ENCODE measurements at regions not wholly inside any gene's neighbourhood (a gene's known extent, or its start where the extent isn't known, plus 50 kb on each side); places are given as distances from the start of the nearest gene placed in this dataset.
"Not testable (repeated sequence)": the region's sequence is repeated elsewhere in the genome, so short reads cannot be mapped to it uniquely, and the experiment has no call there.

DNA sequence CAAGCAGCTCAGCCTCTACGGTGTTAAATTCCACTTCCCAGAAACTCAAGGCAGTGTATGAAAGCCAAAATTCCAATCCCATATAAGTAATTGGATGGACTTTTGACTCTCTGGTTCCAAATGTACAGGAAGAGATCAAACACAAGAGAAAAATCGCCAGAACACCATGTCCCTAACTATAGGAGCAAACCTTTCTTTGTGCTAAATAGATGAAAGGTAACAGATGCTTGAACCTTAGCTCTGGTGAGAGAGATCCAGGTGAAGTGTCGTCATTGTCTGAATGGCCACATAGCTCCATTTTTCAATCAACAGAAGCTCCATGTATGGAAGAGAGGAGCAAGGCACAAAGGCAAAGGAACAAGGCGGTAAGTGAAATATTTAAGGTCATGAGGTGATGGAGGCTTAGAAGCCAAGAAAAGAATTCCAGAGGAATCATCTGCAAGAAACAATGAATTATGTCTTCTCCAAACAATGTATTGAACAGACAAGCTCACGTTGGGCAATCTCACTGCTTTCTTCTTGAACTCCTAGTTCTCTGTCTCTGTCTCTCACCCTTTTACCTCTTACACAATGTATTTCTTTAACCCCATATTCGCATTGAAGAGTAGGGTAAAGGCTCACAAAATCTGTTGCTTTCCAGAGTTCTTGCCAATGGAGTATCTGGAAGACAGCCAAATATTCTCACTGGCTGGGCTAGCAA is 585.1 kb downstream of the GATA3 start:
- DNase-seq, result no peak

DNA sequence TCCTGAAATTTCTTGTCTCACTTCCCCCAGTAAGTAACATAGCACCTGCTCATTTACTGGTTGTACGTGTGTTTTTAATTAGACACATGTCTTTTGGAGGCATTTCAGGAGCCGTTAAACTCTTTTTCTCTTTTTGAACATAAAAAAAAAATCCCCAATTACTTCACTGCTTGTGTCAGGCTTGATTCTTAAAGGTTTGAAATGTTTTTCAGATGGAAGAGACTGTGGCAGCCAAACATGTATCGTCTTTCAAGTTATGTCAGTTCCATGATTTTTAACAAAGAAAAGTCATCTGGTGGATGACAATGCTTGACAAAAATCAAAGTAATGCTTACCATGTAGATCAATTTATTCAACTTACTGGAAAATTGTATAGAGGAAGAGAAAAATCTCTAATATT is 585.8 kb downstream of the GATA3 start:
- no peak for DNase-seq

DNA sequence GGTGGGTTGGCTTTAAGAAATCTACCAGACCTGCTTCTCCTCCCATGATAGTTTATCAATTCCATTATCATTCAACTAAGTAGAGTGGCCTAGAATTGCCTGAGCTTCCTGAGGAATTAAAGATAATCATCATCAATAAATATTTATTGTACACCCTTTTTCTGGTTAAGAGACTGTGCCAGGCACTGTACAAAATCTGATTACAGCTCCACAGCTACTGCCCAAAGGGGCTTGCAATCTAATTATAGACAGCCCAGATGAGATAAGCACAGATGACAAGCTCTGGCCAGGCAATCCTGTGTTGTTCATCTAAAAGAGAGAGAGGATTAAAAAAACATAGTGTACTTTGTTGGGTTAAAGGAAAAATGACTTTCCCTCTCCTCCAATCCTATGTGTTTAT is 586.4 kb downstream of the GATA3 start:
- DNase-seq, result no peak

DNA sequence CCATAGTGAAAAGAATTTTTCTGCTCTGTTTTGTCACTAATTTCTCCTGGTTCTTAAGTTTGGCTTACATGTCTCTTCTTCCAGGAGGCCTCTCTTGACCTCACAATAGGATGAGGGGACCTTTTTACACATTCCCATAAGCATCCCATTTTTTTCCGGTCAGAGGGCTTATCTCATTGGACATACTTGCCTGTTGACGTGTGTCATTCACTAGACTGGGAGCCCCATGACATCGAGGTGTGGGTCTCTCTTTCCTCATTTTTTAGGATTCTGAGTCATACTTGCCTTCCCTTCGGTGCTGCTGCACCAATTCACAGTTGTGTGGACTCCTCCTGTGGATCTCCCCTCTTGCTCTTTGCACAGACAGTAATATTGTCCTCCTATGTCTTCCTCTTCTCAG is 601.8 kb downstream of the GATA3 start:
- no peak for DNase-seq

DNA sequence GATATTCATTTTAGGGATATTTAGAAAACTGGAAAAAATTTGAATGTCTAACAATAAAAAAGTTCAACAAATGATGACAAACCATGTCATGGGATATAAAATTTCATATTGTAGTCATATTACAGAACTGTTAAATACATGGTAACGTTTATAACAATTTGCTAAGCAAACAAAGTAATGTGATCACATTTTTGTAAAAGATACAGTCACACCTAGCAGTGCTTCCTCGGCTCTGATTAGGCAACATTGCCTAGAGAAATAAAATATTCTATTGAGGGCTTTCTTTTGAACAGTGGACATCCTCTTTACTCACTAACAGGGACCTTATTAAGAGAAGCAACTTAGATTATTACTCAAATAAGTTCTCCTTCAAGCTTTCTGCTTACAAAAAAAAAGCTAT is 605.5 kb downstream of the GATA3 start:
- DNase-seq, result no peak

DNA sequence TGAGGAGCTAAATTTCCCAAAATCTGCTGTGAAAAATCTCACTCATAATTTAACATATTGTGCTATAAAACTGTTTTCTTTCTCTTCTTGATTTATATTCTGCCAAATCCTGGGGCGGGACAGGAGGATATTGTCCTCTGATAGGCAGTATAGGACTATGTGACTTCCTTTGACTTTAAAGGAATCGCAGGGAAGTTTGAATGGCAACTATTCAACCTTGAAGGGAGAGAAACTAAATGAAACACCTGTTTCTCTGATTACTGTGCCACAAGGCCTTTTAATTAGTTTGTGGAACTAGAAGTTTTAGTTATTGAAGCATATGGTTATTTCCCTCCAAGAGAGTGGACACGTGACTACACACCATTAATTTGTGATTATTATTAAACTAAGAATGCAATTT is 607.4 kb downstream of the GATA3 start:
- no peak for DNase-seq

DNA sequence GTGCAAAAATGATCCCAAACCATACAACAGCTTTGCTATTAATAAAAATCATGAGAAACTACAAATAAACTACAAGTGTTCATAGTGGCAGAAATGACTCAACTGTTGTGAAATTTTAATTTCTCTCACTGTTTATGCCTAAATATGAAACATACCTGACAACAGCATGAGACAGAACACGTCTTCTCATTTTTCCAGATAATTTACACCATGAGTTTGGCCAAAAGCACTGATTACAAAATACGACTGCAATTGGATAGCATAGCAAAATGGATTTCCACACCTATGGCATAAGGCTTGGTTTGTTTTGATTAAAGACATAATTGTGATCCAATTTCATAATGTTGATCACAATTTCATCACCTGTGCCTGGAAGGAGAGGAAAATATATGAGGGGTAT is 608.6 kb downstream of the GATA3 start:
- no peak for DNase-seq

DNA sequence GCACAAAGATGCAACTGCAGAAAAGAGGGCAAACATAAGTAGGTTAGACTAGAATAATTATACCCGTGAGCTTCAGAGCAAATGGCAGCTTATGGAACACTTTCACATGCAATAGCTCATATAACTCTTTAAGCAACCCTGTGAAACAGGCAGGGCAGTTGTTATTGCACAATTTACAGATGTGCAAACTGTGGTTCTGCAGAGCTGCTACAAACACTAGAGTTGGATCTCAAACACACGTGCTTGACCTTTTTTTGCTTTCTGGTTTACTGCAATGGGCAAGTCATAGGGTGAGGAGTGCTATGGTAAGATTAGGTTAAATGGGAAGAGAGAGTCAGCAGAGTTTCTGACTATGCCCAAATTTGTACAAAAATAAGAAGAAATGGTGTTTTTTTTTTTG is 610.8 kb downstream of the GATA3 start:
- DNase-seq, result no peak

DNA sequence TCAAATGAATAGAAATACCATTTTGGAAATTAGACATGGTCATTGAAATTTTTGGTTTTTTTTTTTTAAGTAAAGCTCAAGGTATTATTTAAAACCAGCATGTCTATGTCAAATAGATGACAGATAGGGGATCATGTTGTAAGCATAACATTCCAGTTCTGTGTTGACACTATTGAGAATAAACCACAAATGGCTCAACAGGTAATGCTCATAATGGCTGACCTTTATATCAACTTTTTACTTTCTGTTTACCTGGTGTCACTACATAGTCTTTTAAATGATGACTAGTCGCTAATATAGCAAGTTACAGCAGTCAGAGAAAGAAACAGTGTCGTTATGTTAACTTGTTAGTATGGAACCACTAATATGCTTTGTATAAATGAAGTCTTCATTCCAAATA is 616.0 kb downstream of the GATA3 start:
- DNase-seq, result no peak

DNA sequence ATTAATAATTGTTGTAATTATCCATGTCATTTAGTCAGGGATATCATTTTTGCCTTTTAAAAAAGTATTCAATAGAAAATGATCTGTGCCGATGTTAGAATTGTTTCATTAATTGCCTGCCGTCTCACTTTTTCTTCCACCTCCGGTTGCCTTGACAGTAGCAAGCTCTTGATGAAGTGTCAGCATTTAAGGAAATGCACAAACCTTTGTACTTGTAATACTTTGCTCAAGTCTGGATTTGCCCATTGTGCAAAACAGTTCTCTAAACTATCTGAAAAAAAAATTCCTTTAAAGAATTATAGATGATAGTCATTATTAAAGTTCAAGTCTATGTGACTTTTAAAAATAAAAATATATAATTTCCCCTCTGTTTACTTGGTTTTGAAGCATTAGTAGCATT is 619.7 kb downstream of the GATA3 start:
- DNase-seq, result no peak

DNA sequence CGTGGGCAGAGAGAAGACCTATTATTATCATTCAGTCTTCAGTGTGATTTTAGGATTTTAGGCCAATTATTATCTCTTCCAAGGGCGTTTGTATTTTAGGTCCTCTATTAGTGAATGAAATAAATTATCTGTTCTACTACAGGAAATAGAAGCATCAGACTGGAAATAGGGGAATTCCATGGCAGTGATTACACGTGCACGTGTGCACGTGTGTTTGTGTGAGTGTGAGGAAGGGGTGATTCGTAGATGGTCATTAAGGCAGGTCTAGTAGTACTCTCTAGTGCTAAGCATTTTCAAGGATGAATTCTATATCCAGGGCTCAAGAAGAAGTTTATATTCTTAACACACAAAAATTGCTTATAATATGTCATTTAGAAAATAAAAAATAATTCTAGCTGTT is 623.2 kb downstream of the GATA3 start:
- no peak for DNase-seq

DNA sequence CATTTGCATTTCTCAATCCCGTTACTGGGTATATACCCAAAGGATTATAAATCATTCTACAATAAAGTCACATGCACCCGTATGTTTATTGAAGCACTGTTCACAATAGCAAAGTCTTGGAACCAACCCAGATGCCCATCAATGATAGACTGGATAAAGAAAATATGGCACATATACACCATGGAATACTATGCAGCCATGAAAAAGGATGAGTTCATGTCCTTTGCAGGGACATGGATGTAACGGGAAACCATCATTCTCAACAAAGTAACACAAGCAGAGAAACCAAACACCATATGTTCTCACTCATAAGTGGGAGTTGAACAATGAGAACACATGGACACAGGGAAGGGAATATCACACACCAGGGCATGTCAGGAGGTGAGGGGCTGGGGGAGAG is 630.4 kb downstream of the GATA3 start:
- DNase-seq, result not testable (repeated sequence)

DNA sequence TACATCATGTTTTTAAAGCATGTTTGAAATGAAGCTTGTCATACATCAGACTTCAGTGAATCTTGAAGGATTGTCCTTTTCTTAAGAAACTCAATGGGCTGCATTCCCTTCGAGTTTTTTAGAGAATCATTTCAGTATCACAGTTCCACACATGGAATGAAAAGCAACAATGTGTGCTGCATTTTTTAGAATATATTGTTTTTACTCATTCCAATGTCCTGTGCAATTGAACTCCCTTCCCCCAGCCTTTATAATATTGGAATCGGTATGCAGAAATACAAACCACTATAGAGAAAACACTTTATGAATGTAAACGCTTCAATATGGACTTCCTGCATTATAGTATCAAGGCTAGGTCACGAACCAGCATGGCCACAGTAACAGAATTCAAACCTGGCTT is 634.4 kb downstream of the GATA3 start:
- no peak for DNase-seq

DNA sequence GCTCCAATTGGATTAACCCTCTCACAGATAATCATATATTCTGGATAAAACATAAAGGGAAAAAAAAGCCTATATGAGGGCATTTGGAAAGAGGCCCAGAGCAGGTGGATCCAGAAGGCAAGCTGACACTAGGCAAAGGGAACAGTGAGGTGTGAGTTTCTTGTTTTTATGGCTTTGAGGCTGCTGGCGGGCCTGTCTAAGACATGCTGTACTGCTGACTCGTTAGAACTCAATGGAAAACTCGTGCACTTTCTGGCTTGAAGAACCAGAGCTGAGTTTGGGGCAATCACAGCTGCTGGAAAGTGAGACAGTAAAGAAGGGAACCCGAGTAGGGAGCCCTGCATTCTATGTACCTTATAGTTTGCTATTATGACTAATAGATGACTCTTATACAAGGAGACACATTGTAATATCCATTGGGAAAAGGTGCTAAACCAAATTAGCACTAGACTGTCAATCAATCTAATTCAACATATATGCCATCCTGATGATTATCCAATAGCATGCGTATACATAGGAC is 637.1 kb downstream of the GATA3 start:
- no peak for DNase-seq

DNA sequence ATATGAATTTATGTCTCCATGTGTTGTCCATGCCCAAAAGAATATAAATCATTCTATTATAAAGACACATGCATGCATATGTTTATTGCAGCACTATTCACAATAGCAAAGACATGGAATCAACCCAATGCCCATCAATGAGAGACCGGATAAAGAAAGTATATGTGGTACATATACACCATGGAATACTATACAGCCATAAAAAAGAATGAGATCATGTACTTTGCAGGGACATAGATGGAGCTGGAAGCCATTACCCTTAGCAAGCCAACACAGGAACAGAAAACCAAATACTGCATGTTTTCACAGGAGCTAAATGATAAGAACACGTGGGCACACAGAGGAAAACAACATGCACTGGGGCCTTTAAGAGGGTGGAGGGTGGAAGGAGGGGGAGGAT is 639.1 kb downstream of the GATA3 start:
- not testable (repeated sequence) for DNase-seq

DNA sequence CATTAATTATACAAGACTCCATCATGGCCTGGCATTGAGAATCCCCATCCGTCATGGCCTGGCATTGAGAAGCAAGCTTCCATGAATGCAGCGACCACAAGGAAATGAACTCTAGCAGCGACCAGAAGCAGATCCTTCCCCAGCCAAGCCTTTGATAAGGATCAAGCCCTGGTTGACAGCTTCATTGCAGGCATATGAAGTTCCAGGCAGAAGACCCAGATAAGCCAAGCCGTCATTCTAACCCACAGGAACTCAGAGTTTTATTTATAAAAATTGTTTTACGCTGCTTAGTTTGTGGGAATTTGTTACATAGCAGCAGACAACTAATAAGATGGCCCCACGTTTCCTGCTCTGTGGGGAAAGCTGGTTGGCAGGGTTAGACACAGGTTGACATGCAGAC is 642.3 kb downstream of the GATA3 start:
- DNase-seq, result no peak

DNA sequence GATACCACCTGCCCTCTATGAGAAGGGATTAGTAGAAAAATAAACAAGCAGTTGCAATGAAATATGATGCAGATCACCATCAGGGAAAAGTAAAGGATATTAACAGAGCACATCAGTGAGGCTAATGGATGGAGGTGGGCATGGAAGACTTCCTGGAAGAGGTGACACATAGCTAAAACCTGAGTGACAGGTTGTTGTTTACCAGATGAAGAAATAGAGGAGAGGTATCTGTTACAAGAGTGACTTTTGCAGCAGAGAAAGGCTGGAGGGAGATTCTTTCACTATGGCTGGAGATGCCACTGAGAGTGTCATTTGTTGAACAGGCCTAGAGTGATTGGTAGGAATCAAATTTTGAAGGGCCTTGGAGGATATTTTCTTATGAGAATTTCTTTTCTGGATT is 646.2 kb downstream of the GATA3 start:
- no peak for DNase-seq

DNA sequence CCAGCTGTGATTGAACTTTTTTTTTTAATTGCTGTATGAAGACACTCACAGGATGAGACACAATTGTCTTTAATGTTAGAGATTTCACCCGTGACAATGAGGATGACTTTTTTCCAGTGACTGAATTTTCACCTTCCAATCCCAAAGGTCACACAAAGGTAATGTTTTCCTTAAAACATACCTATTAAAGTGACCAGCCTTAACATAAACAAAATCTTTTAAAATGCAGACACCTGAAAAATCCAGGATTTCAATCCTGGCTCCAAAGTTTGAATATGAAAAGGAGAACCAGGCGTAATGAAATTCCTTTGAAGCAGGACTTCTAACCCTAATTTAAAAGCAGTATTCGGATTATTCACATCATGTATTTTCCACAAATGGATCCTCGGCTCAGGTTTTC is 647.7 kb downstream of the GATA3 start:
- DNase-seq, result no peak

DNA sequence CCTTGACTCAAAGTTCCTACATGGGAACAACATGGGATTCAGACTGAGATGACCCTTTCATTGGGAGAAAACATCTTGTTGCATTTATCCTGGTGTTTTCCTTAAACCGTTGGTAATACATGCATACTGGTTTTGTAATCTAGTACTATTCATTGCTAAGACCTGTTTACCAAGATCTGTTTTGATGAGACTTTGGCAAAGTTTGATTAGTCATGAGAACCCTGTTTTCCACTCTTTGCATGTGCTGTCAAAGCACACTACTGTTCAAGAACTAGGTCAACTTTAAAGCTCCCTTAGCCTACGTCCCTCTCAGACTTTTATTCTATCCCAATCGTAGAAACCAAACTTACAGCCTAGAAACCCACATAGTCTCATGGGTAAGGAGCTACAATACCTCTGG is 650.9 kb downstream of the GATA3 start:
- no peak for DNase-seq

DNA sequence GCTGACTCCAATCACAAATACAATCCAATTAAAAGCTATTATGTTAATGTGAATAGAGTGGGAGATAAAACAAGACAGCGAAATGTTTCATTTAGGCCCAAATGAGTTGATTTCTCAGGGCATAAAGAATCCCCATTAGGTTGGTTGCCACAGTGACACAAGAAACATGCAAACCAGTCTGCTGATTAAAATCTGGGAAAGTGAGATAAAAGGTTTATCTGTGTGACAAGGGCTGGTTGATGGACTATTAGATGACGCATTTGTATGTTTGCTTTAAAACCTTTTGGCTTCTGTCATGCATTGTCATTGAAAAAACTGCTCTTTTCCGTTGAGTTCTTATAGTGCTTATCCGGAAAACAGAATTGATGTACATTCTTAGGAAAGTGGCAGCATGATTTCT is 658.2 kb downstream of the GATA3 start:
- DNase-seq, result no peak

DNA sequence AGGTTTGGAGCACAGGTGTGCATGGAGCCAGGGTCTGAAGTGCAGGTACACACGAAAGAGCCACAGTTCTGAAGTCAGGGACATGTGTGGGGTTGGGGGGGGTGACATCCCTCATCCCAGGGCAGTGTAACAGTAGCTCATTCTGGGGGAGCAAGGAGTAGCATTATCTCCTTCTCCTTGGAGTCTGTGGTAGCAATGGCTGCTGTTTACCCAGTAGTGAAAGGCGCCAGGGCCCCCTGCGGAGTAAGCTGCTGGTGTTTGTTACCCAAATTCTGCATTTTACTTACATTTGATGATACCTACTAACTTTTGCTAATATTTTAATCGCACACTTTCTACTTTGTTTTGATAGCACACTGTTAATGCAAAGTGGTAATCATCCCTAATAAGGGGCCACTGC is 665.5 kb downstream of the GATA3 start:
- no peak for DNase-seq

DNA sequence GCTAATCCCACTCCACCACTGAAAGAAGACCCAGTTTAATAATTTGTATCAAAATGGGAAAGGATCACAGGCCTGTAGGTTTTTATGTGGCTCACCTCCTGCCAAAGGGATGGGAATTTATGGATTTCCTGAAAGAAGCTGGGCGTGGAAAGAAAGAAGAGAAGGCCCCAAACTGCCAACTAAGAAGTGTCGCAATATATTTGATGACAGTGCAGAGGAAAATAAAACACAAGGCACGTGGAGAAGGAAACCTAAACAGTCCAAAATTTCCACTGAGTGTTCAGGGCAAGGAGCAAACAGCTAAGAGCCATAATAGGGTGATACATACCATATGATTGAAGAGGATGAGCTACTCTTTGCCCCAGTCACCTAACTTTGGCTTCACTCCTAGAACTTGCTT is 667.2 kb downstream of the GATA3 start:
- no peak for DNase-seq

DNA sequence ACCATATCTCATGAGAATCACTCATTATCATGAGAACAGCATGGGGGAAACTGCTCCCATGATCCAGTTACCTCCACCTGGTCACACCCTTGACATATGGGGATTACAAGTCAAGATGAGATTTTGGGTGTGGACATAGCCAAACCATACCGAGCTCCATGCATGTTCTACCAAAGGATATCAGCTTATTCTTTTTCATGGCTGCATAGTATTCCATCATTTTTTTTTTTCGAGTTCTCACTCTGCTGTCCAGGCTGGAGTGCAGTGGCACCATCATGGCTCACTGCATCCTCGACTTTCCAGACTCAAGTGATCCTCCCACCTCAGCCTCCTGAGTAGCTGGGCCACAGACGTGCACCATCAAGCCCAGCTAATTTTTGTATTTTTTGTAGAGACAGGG is 668.3 kb downstream of the GATA3 start:
- DNase-seq, result no peak

DNA sequence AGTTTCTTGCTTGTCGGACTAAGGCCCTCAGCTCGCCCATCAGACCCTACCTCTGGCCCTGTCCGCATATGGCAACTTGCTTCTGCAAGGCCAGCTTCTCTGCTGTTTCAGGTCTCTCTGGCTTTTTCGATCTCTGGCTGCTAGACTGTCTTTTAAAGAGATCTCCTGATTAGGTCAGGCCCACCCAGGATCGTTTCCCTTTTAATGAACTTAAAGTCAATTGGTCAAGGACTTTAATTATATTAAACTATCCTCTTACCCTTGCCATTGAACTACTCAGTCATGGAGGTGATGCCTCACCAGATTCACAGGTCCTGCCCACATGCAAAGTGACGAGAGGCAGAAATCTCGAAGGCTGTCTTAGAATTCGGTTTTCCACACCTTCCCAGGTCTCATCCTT is 670.9 kb downstream of the GATA3 start:
- no peak for DNase-seq

DNA sequence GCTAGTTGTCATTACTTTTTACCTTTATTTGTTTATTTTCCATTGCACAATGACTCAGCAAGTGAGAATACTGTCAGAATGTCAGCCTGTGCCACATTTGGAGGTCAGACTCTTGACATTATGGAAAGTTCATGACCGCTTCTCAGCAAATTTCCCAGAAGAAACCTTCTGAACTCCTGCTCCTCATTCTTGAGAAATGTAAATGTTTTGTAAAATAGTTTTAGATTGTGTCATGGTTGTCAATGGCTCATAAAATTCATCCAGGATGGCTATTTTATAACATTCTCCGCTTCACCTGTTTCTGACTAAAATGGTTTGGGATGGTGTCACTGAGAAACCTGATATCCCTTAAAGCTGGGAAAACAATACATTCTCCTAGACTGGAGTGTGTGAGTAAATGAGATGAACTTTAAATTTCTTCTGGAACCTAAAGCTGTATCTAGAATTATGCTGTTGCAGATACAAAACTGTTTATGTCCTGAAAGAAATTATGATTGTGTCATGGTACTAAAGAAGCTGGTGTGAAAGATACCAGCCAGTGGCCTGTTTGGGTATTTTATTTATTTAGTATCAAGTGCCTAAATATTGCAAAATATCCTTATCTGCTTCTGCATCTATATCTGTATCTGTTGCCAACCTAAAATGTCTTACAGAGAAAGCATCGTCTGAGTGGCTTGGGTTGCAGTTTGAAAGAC is 671.7 kb downstream of the GATA3 start:
- no peak for DNase-seq

Data from NCI-H2171 treated with DMSO at 0.1 percent for 48 hours (cell line).